ENCODE measurements at regions not wholly inside any gene's neighbourhood (a gene's known extent, or its start where the extent isn't known, plus 50 kb on each side); places are given as distances from the start of the nearest gene placed in this dataset.
A peak's percentile ranks its signal among the peaks of the same experiment; 100 is the strongest.

DNA sequence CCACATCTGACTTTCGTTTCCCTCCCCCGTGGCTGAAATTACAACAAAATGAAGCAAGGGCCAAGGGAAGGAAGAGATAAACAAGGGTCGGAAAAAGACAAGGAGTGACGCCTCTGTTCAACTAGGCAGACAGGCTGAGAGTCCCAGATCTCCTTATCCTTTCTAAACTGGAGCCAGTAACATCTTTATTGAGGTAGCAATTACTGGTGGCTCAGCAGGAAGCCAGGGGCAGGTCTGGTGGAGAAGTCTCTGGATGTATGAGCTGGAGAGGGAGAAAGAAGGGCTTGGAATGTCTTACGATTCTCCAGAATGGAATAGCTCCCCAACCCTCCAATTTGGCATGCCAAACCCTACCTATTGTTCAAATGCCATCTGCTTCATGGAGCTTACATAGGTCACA, 190.8 kb upstream of the BRINP1 start:
- TF ChIP-seq, protein P1, sequence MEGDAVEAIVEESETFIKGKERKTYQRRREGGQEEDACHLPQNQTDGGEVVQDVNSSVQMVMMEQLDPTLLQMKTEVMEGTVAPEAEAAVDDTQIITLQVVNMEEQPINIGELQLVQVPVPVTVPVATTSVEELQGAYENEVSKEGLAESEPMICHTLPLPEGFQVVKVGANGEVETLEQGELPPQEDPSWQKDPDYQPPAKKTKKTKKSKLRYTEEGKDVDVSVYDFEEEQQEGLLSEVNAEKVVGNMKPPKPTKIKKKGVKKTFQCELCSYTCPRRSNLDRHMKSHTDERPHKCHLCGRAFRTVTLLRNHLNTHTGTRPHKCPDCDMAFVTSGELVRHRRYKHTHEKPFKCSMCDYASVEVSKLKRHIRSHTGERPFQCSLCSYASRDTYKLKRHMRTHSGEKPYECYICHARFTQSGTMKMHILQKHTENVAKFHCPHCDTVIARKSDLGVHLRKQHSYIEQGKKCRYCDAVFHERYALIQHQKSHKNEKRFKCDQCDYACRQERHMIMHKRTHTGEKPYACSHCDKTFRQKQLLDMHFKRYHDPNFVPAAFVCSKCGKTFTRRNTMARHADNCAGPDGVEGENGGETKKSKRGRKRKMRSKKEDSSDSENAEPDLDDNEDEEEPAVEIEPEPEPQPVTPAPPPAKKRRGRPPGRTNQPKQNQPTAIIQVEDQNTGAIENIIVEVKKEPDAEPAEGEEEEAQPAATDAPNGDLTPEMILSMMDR (IDR thresholded peaks at IDR 0.05; ENCODE audit: insufficient read depth, low read depth, low read length, missing control alignments), result no peak
- DNase-seq (ENCODE audit: low read depth), result no peak
- no peak overlapping the region for H3K4me3 ChIP-seq (ENCODE audit: low read depth, low read length)

DNA sequence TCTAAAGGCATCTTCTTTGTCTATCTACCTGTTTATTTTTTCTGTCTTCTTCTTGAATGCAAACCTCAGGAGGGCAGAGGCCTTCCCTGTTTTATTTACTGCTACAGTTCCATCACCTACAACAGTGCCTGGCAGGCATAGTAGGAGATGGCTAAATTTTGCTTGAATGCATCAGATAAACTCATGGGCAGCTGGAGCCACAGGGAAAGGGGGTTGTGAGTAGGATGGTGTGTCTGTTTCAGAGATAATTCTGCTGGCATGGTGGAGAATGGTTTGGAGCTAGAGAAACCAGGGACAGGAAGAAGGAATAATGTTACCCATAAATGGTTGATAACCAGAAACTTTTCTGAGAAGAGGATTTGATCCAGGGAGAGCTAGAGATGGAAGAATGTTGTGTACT, 189.8 kb upstream of the BRINP1 start:
- H3K4me3 ChIP-seq (ENCODE audit: low read depth, low read length), result no peak overlapping the region
- TF ChIP-seq, protein P1 (IDR thresholded peaks at IDR 0.05; ENCODE audit: insufficient read depth, low read depth, low read length, missing control alignments), result no peak
- DNase-seq (ENCODE audit: low read depth), result no peak

DNA sequence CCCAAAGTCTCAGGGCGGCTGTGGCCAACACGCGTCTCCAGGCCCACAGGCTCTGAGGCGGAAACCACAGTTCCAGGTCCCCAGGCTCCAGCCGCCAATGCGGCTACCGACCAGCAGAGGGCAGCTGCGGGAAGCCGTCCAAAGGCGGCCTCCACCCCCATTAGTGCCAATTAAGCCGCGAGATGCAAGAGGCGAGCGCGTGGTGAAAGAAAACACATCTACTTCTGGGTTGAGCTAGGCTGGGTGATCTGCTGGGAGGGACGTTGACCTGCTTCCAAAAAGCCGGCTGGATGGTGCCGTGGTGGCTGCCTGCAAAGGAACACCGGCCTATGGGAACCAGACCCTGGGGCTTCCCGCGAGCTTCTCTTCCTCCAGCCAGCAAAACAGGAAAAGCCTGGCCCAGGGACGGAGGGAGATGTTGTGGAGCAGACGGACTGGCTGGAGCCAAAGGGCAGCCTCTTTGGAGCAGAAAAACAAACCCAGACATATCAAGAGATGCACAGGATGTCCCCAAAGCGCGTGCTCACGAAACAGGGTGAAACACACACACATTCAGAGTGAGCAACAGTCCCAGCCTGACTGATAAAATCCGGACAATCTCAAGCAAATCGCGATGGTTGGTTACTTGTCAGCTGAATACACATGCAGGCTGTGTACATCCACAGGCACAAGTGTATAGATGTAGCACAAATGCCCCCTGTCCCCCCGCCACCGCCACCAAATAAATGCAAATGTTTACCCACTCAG, 187.1 kb upstream of the BRINP1 start:
- TF ChIP-seq, protein P1 (IDR thresholded peaks at IDR 0.05; ENCODE audit: insufficient read depth, low read depth, low read length, missing control alignments), result peak; percentile 93
- DNase-seq (ENCODE audit: low read depth), result peak; percentile 66
- no peak overlapping the region for H3K4me3 ChIP-seq (ENCODE audit: low read depth, low read length)

DNA sequence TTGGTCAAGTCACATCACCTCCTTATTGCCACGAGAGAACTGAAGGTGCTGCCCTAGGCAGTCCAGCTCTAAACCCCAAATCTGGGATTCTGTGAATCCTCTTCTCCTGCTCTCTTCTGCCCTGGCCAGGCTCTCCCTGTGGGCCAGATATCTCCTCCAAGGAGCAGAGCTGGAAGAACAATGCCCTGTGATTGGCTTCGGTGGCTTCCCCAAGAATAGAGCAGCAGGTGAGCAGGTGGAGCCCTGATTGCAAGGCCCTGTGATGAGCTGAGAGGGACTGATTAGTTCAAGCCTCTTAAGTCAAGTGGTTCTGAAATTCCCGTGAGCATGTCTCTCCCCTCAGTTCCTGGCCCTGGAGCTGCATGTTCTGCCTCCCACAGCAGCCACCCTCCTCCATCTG, 175.3 kb upstream of the BRINP1 start:
- TF ChIP-seq, protein P1 (IDR thresholded peaks at IDR 0.05; ENCODE audit: insufficient read depth, low read depth, low read length, missing control alignments), result no peak
- no peak overlapping the region for H3K4me3 ChIP-seq (ENCODE audit: low read depth, low read length)
- no peak for DNase-seq (ENCODE audit: low read depth)

DNA sequence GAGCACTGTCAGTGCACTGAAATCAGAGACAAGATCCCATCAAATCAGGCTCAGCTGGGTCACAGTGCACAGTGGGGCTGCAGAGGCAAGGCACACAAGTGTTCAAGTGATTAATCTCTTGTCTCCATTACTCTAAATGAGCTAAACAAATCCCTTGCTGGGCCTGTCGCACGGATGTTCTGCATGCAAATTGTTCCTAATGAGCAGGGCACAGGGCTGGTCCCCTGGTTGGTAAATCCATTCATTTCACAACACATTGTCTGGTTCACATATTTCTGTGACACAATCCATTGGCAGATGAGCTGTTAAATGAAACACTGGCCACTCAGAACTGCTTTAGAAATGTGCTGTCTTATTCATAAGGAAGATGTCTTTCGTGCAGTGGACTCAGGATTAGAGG, 167.9 kb upstream of the BRINP1 start:
- no peak for DNase-seq (ENCODE audit: low read depth)
- TF ChIP-seq, protein P1 (IDR thresholded peaks at IDR 0.05; ENCODE audit: insufficient read depth, low read depth, low read length, missing control alignments), result no peak
- H3K4me3 ChIP-seq (ENCODE audit: low read depth, low read length), result no peak overlapping the region

DNA sequence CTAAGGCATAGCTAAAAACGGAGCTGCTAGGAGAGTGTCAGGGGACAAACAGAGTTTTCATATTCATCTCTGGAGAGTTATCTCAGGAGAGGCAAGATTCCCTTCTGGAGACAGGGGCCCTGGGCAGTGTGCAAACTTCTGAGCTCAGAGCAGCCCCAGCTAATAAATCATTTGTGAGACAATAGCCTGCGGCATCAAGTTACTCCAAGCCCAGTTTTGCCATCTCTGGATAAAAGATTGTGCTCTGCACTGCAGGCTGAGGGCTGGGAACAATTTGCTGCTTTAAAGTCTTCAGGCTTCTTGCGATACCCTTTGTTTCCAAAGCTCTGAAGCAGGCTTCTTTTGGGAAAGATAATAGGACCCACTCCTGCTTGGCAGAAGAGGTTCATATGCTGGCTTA, 164.3 kb upstream of the BRINP1 start:
- TF ChIP-seq, protein P1 (IDR thresholded peaks at IDR 0.05; ENCODE audit: insufficient read depth, low read depth, low read length, missing control alignments), result no peak
- no peak for DNase-seq (ENCODE audit: low read depth)
- H3K4me3 ChIP-seq (ENCODE audit: low read depth, low read length), result no peak overlapping the region

DNA sequence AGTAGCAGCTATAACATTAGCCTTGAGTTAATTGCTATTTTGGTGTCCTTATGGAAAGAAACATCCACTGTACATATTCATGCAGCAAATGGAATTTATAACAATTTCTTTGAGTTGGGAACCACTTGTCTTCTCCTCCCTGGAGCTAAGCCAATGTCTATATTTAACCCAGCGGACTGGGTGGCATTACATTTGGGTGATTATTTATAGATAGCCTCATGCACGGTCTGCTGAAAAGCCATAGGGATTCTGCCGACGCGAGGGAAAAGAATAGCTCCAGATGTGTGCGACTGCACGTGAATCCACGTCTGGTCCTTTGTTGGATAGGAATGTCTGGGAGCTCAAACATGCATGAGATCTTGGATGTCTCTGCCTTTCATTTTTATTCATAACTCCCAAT, 157.5 kb upstream of the BRINP1 start:
- TF ChIP-seq, protein P1 (IDR thresholded peaks at IDR 0.05; ENCODE audit: insufficient read depth, low read depth, low read length, missing control alignments), result no peak
- DNase-seq (ENCODE audit: low read depth), result no peak
- no peak overlapping the region for H3K4me3 ChIP-seq (ENCODE audit: low read depth, low read length)
